GM21447 (cell line): ENCODE measurements at regions not wholly inside any gene's neighbourhood (a gene's known extent, or its start where the extent isn't known, plus 50 kb on each side); places are given as distances from the start of the nearest gene placed in this dataset.

Experiments
- ATAC-seq: cut with Tn5 transposase; IDR thresholded peaks from one replicate; pipeline ENCODE4 v1.9.1; 2021; ENCODE audit not compliant: unreplicated experiment

DNA sequence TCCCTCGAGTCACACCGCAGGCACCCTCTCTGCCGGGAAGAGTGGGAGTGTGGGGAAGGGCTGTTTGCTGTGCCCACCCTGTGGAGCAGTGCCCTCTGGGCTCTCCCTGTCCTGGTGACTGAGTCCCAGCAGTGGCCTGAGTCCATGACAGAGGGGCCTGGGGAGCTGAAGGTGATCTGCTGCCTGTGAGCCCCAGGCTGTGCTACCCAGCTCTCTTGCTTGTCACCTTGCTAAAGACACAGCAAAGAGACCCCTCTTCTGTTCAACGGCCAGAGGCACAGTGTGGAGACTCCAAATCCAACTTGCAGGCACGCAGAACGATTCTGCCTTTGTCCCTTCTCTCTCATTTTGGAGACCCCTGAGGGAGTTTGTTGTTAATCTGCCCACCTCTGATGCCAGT, 232.6 kb downstream of the OPA1 start:
- ATAC-seq = no peak

DNA sequence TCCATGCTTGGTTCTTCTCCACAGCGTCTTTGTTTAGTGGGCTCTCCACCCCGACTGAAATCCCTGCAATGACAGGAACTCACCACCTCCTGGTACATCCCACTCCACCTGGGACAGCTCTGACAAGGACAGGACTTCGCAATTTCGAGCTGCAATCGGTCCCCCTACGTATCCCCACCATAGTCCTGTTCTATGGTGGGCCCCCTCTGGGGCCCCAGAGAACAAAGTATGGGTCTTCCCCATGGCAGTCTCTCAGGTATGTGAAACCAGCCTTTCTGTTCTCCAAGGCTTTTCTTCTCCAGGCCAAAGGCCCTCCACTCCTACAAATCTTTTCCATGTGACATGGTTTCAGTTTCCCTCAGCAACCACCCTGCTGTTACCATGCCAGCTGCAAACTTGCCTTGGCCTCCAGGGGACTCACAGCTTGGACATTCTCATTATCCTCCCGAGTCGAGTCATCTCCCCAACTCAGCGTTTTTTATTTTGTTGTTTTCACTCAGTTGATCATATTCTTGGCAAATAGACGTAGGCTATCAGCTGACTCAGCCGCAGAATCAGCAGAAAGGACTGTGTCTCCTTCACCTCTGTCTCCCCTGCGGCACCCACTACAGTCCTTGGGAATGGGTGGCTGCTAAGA, 233.3 kb downstream of the OPA1 start:
- no peak for ATAC-seq

DNA sequence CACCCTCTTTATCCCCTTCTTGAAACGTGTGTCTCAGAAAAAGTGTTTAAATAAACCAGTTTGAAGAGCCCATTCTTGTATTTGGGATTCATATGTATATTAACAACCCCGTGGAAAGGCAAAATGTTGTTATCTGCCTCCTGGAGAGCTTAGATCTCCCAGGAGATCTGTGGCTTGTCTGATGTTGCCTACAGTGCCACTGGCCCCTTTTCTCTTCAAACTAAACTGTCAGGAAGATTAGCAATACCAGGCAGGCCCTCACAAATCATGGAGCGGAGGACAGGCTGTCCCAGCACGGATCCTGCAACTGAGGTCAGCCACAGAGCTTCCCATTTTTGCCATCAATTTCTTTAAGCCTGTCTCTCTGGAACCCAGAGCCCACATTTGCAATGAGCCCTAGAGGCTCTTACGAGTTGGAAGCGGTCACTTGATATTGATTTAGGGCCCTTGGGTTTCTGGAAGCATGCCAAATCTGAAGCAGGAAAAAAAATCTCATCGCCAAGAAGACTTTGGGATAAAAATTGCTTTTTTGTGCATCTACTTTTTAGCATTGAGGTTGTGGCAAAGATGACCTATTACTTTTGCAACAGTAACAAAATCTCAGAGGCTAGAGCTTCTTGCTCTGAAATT, 234.1 kb downstream of the OPA1 start:
- no peak for ATAC-seq

DNA sequence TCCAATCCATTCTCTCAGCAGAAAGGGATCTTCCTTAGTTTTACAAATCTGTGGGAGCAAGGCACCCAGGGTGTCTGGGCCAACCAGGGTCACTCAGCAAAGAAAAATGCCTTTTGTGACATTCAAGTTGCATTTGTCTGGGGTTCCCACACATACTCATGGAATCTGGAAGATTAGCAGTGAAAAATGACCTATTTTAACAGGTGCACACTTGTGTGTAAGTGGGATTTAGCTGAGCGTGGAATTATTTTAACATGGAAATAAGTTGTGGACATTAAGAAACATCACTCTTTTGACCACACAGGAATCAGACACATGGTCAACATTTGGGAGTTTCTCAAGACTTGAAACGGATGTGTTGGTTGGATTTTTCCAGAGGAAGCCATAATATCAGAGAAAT, 234.9 kb downstream of the OPA1 start:
- no peak for ATAC-seq

DNA sequence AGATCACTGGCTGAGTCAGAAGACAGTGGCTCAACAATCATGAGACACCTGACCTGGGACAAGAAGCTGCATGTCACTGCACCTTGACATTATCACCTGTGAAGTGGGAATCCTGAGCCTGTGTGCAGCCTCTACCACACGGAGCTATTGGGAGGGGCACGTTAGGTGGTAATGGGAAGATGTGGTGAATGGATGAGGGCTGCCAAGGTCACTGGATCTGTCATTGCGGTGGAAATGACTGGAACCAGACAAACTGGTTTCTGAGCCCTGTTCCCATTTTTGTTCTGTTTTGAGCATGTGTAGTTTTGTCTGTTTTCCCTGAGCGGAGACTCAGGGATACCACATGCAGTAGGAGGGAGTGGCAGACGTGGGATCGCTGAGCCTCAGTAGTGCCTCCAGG, 235.5 kb downstream of the OPA1 start:
- no peak for ATAC-seq

DNA sequence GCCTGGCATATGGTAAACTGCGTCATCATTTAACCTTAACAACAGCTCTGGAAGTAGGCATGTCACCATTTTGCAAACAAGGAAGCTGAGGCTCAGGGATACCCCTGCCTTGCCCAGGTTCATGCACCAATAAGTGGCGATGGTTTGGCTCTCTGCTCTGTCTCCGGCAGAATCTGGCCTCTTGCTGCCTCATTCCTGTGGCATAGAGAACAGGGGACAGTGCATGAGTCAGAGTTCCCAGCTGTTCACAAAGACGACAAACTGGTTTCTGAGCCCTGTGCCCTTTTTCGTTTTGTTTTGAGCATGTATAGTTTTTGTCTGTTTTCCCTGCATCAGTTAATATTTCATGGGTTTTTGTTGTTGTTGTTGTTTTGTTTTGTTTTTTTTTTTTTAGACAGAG, 236.8 kb downstream of the OPA1 start:
- ATAC-seq = no peak

DNA sequence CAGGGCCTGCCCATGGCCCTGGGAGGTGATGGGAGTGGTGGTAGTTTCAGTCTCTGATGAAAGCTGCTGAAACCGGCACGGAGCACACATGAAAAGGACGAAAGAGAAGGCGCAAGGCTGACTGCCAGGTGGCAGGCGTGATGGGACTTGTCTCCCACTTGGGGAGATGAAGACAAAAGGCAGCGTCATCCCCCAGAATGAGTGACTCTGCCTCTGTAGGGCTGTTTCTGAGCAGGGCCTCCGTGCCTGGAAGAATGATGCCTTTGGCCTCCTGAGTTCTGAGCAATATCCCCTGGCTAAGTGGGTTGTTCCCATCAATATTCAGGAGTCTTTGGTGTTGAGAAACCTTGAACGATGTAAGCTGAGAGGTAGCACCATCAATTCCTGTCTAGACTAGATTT, 237.8 kb downstream of the OPA1 start:
- no peak for ATAC-seq

DNA sequence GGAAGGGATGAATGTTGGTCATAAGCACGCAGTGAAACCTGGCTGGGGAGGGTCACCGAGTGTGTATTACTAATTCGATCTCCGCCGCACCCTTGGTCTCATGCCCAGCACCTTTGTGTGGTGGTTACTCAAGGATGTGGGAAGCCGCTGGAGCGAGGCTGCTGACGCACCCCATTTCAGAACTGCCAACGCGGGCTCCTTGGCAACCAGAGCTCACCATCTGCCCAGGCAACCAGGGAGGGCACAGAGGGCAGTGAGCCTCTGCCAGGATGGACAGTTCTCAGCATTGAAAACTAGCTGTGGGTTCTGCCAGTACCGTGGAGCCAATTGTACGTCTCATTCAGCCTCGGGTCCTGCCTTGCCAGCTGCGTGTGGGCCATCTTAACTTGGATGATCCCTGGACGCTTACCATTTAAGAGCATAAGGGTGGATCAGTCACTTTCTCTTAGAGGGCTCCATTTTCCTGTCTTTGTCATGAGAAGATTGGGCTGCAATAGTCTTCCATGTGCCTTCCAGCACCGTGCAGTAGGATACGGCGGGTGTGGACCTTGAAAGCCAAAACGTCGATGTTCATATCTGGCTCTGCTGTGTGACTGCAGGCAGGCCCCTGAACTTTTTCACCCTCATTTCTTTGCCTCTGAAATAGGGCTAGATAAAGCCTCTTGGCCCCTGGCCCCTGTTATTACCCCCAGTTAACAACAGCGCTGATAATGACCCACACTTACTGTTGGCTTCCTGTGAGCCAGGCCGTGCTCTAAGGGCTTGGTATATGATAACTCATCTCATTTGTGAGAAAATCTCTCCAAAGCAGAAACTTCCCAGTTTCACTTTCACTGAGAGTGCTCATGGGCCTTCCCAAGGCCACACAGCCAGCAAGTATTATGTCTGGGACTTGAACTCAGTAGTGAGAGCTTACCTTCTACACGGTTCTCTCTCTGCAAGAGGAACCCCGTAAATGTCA, 238.8 kb downstream of the OPA1 start:
- peak; percentile 69 for ATAC-seq

DNA sequence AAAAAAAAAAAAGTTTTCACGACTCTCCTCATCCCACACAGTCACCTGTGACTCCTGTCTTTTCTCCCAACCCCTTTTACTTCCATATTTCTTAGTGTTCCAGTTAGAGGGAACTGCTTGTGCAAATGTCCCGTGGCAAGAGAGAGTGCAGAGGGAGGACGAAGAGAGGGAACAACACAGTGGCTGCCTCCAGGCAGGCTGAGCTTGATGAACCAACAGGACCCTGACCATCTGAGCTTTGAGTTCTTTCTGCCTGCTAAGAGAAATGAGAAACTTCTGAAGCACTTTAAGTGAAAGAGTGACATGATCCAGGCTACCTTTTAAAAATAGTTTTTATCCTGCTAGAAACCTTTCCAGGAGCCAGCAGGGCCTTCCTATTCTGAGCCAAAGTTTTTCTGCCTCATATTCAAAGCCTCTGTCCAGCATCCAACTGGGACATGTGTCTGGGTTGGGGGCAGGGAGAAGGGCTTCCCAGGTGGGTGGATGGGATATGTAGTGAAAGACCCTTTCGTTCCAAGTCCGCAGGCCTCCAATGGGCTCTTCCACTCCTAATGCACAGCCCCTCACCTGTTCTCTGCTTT, 239.9 kb downstream of the OPA1 start:
- no peak for ATAC-seq

DNA sequence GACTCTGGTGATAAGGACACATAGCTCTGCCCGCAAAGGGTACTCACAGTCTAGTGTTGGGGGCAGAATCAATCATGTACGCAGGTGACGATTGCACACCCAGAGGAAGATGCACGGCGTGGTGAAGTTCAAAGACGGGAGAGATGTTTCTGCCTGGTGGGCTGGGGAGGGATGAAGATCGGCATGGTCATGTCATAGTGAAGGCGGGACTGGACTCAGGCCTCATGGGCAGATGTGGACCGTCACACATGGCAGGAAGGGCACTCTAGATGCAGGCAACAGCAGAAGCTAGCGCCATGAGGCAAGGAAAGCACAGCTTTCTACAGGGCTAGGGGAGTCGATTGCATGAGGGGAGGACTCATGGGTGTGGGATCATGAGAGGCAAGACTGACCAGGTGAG, 240.6 kb downstream of the OPA1 start:
- no peak for ATAC-seq

DNA sequence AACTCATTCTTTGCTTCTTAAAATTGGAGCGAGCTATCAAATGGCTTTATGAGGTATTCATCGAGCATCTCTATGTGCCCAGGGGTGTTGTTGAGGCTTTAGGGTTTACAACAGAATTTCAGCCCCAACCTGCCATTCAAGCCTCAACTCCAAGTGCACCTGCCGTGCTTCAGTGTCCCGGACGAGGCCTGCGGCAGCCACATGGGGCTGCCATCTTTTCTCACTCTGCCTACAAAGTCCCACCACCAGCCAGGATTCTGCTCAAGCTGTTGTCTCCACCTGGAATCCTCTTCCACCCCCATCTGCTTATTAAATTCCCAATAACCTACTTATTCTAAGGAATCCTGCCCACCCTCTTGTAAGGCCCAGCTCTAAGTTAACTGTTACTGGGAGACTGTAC, 242.4 kb downstream of the OPA1 start:
- ATAC-seq = no peak

DNA sequence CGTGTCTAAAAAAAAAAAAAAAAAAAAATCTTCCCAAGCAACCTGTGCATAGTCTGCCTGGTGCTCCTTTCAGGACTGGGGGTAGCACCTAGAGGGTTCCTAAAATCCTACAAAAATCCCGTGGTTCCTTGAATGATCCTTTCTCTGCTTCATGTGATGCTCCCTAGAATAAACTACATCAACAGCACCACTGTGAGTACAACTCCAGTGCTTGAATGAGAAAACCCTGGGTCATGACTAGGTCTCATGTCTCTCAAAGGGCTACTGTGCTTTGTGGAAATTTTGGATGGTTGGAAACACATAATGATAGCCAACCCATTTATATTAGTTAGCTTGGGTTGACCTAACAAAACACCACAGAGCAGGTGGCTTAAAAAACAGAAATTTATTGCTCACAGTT, 243.5 kb downstream of the OPA1 start:
- no peak for ATAC-seq

DNA sequence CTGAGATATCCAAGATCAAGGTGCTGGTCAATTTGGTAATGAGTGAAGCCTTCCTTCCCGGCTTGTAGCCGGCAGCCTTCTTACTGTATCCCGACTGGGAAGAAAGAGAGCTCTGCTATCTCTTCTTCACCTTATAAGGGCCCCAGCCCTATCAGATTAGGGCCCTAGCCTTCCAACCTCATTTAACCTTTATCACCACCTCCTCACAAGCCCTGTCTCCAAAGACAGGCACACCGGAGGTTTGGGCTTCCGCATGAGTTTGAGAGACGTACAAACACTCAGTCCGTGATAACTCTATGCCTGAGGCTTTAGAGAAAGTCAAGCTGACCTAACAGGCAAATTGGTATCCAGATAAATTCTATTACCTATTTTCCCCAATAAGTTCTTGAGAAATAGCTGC, 243.9 kb downstream of the OPA1 start:
- ATAC-seq = no peak

DNA sequence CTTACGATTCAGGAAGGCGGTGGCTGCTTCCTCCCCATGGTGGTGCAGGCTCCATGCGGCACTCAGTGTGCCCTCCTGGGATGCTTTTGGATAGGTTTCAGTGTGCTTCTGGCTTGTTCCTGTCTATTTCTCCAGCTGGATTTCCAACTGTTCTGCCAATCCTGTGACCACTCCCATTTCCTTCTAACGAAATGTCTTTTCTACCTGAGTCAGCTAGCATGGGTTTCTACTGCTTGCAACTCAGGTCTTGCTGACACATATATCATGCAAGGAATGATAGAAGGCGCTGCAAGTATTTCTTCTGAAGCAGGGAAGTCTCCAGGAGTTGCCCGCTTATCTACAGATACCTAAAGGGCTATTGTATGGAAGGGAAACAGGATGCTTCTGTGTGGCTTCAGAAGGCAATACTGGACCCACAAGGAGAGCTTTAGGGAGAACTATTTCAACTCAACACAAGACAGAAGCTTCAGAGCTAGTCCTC, 244.4 kb downstream of the OPA1 start:
- no peak for ATAC-seq

DNA sequence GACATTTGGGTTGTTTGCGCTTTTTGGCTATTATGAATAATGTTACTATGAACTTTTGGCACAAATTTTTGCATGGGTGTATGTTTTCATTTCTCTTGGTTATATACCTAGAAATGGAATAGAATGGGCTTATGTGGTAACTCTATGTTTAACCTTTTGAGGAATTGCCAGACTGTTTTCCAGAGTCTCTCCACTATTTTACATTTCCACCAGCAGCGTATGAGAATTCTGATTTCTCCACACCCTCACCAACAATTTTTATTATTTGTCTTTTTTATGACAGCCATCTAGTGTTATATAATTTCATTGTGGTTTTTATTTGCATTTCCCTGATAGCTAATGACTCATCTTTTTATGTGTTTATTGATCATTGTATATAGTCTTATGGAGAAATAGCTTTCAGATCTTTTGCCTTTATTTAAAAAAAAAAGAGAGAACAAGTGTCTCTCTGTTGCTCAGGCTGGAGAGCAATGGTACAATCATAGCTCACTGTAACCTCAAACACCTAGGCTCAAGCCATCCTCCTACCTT, 247.2 kb downstream of the OPA1 start:
- ATAC-seq = no peak

DNA sequence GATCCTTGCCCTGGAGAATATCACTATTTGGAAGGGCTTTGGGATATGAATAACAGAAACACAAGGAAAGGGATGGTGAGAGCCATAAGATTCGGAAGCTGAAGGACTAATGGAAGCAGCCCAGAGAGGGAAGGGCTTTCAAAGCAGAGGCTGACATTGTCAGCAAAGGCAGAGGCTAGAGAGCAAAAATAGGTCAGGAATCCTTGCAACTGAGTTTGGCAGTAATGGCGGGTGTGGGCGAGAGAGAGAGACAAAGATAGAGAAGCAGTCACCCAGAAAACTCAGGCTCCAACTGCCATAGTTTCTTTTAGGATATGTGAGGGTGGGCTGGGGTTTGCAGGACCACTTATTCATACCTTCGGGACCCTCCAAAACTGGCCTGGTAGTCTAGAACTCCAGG, 248.6 kb downstream of the OPA1 start:
- ATAC-seq = no peak

DNA sequence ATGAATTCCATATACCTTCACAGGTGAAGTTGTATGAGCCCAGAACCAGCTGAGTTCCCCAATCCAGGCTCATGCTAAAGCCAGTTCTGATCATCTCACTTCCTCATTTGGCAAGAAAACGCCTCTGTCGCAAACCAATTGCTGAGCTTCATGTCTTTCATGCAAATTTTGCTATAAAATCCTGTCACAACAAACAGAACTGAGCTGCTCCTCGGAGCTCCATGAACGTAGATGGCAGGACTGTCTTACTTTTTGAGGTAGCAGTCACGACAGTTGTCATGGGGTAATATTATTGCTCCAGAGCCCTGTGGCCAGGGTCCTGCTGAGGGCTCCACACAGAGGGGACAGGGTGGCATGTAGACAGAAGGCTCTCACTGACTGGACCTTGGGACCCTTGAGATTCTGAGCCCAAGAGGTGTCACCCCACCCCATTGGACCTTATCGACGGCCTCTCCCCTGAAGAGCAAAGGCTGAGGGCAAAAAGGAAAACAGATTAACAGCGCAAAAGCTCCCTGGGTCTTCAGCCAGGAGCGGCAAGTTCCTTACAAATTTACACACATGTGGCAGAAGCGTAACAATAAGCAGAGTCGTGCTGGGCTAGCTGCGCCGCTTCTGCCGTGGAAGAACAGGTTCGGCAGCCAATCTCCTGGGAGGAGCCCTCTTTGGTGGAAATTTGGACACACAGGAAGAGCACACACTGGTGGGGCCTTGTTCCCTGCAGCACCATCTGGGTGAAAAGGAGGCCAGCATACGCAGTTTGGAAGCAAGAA, 249.2 kb downstream of the OPA1 start:
- ATAC-seq = no peak

DNA sequence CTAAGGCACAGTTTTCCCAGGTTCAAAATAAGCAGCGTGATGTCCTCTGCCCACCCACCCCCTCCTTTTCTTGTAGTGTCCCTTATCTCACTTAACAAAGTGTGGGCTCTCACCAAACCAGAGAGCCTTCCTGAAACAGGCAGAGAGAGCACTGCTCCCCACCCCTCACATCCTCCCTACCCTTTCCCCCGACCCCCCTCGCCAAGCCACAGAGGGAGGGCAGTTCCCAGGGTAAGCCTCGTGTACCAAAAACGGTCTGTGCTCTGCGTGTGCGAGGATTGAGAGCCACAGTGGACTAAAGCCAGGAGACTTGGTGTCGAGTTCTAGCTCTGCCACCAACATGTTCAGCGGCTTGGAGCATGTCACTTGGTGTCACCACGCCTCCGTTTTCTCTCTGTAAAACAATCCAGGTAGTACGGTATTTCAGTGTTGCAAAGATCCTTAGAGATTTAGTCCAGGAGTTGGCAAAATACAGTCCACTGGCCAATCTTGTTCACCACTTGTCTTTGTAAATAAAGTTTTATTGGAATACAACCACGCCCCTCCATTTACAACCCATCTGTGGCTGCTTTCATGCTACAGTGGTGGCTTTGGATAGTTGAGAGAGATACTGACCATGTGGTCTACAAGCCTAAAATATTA, 249.9 kb downstream of the OPA1 start:
- no peak for ATAC-seq

DNA sequence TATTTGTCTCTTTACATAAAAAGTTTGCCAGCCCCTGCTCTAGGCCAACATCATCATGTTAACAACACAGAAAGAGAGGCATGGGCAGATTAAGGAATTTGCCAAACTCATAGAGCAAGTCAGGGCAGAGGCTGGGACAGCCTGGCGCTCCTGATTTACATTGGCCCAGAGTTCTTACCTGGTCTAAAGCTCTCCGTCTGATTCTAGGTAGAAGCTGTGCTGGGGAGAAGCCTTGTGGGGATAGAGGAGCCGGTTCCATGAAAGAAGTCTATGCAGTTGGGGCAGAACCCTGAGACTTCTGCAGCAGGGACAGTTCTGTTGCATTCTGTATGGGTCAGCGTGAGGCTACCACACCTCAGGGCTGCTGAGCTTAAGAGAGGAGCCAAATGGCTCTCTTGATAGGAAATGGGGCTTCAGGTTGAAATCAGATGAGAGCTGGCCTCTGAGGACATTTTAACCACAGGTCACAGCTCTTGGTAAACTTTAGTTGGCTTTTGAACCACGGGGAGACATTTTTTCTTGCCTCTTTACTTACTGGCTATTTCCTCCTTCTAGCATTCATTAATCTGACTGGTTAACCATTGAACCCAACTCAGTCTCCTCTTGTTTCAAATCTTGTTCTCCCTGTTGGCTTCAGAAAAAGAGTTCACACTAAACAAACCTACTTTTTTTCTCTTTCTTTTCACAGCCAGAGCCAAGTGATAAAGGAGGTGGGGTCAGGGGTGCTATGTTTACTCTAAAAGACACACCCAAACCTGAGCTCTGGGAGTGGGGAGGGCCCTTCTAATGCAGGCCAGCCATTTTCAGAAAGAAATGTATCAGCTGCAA, 250.7 kb downstream of the OPA1 start:
- ATAC-seq = peak; percentile 60
